ENCODE measurements at regions not wholly inside any gene's neighbourhood (a gene's known extent, or its start where the extent isn't known, plus 50 kb on each side); places are given as distances from the start of the nearest gene placed in this dataset.

GRCh38 chr4:166459621-166460020, 586.6 kb downstream of the TLL1 start:
- H3K4me3 ChIP-seq, result no peak overlapping the region
- peaks cover 0 to 4% of the 10 kb centered on the region in 2 donors for H3K9me3 ChIP-seq
- DNase-seq, result no peak
- intact Hi-C loops (cut with DNase I), result no loop called here
- H3K27ac ChIP-seq, result no peak overlapping the region
- no peaks in the 10 kb centered on the region for H3K4me1 ChIP-seq
- TF ChIP-seq CTCF (IDR thresholded peaks at IDR 0.05), result no peak
- no peaks in the 10 kb centered on the region for H3K27me3 ChIP-seq
- no peak for ATAC-seq
- H3K36me3 ChIP-seq, result no peaks in the 10 kb centered on the region

GRCh38 chr4:166460769-166461550, 587.9 kb downstream of the TLL1 start:
- ATAC-seq, result no peak

GRCh38 chr4:166481055-166481454, 608.0 kb downstream of the TLL1 start:
- no peak for DNase-seq
- Histone ChIP-seq H3K27ac (no peak overlapping the region), H3K27me3 (no peaks in the 10 kb centered on the region), H3K36me3 (no peaks in the 10 kb centered on the region), H3K4me1 (no peaks in the 10 kb centered on the region), H3K4me3 (no peak overlapping the region), H3K9me3 (no peaks in the 10 kb centered on the region)
- intact Hi-C loops (cut with DNase I), result no loop called here
- ATAC-seq, result no peak
- TF ChIP-seq CTCF (IDR thresholded peaks at IDR 0.05), result no peak

More at GRCh38 chr4:166460769-166461550, 587.9 kb downstream of the TLL1 start:
- H3K27me3 ChIP-seq, result no peaks in the 10 kb centered on the region
- no peak overlapping the region for H3K4me3 ChIP-seq
- H3K36me3 ChIP-seq, result no peaks in the 10 kb centered on the region
- no peak for TF ChIP-seq CTCF (IDR thresholded peaks at IDR 0.05)
- H3K4me1 ChIP-seq, result no peaks in the 10 kb centered on the region
- peaks cover 0 to 1% of the 10 kb centered on the region in 2 donors for H3K9me3 ChIP-seq
- DNase-seq, result no peak
- no peak overlapping the region for H3K27ac ChIP-seq
- intact Hi-C loops (cut with DNase I), result no loop called here

- ATAC-seq (no peak), DNase-seq (no peak)
- Histone ChIP-seq H3K9me3 (no peaks in the 10 kb centered on the region), H3K4me3 (no peak overlapping the region), H3K27ac (no peak overlapping the region), H3K27me3 (no peaks in the 10 kb centered on the region), H3K36me3 (no peaks in the 10 kb centered on the region), H3K4me1 (no peaks in the 10 kb centered on the region)
- intact Hi-C loops (cut with DNase I), result no loop called here
- no peak for TF ChIP-seq CTCF (IDR thresholded peaks at IDR 0.05)
These were observed 608.7 kb downstream of the TLL1 start for GRCh38 chr4:166481739-166482138.

GRCh38 chr4:166482758-166483157, 609.7 kb downstream of the TLL1 start:
- ATAC-seq (no peak), DNase-seq (no peak)
- Histone ChIP-seq H3K9me3 (no peaks in the 10 kb centered on the region), H3K27me3 (no peaks in the 10 kb centered on the region), H3K4me1 (no peaks in the 10 kb centered on the region), H3K36me3 (no peaks in the 10 kb centered on the region), H3K4me3 (no peak overlapping the region), H3K27ac (no peak overlapping the region)
- no peak for TF ChIP-seq CTCF (IDR thresholded peaks at IDR 0.05)
- intact Hi-C loops (cut with DNase I), result no loop called here

Data from left lung (tissue), 4 donors.